ENCODE measurements at regions not wholly inside any gene's neighbourhood (a gene's known extent, or its start where the extent isn't known, plus 50 kb on each side); places are given as distances from the start of the nearest gene placed in this dataset.

- TF ChIP-seq POLR2A (IDR thresholded peaks at IDR 0.05; ENCODE audit: low read depth) (no peak), POLR2AphosphoS5 (IDR thresholded peaks at IDR 0.05) (no peak), CTCF (IDR thresholded peaks at IDR 0.05) (no peak)
Measured at GRCh38 chr16:66254751-66255150, 111.7 kb upstream of the CDH5 start.
